ENCODE measurements at regions not wholly inside any gene's neighbourhood (a gene's known extent, or its start where the extent isn't known, plus 50 kb on each side); places are given as distances from the start of the nearest gene placed in this dataset.

DNA sequence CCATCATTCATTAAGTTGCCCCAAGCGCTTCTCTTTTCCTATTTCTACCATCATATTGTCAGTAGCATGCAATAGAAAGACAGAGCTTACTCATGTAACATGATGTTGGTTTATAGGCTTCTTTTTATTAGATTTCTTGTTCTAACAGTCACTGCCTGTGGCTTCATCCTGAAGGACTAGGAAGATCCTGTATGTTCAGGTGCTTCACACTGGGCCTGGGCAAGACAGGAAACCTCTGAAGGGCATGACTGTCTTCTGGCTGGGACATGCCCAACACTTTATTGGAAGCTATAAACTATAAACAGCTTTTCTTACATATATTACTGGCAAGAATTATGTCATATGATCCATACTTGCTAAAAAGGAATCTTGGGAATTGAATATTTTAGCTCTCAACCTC is 258.4 kb upstream of the AKR1E2 start:
- Histone ChIP-seq H3K27ac (ENCODE audit: low read depth in 1 of 2, low read length in 2 of 2) (no peak overlapping the region), H3K27me3 (ENCODE audit: control insufficient read depth in 4 of 4, insufficient read depth in 4 of 4, low read length in 3 of 4) (no peaks in the 10 kb centered on the region), H3K4me1 (ENCODE audit: control insufficient read depth in 4 of 4, insufficient read depth in 4 of 4, low read length in 3 of 4) (no peaks in the 10 kb centered on the region), H3K4me3 (ENCODE audit: low read depth in 1 of 3, low read length in 3 of 3) (no peak overlapping the region), H3K36me3 (ENCODE audit: control insufficient read depth in 4 of 4, insufficient read depth in 3 of 4, low read depth in 1 of 4, low read length in 3 of 4) (no peaks in the 10 kb centered on the region), H3K9ac (ENCODE audit: low read depth in 1 of 2, low read length in 2 of 2) (no peak overlapping the region), H3K9me3 (ENCODE audit: control insufficient read depth in 4 of 4, low read length in 3 of 4) (no peaks in the 10 kb centered on the region)
- DNase-seq (ENCODE audit: low spot score) = no peak
- TF ChIP-seq YY1 (IDR thresholded peaks at IDR 0.05) = no peak
- WGBS = 92% methylated on average over 1 of the region's 1 CpG

DNA sequence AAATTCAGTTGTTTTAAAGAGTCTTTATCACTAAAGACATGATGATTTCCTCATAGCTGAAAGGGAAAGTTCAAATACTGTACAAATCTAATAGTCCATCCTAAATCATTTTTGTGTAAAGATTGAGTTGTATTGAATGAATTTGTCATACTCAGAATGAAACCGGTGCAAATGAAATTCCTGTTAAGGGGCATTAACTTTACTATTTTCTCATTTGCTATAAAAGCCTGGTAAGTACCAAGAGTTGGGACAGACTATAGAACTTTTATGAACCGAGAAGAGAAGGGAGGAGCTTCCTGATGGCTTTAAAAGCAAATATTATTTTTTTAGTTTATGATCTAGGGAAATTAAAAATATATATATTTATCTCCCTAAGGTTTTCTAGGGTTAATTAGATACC is 260.0 kb upstream of the AKR1E2 start:
- Histone ChIP-seq H3K9ac (ENCODE audit: low read depth in 1 of 2, low read length in 2 of 2) (no peak overlapping the region), H3K4me3 (ENCODE audit: low read depth in 1 of 3, low read length in 3 of 3) (no peak overlapping the region), H3K27ac (ENCODE audit: low read depth in 1 of 2, low read length in 2 of 2) (no peak overlapping the region), H3K36me3 (ENCODE audit: control insufficient read depth in 4 of 4, insufficient read depth in 3 of 4, low read depth in 1 of 4, low read length in 3 of 4) (no peaks in the 10 kb centered on the region), H3K27me3 (ENCODE audit: control insufficient read depth in 4 of 4, insufficient read depth in 4 of 4, low read length in 3 of 4) (no peaks in the 10 kb centered on the region), H3K9me3 (ENCODE audit: control insufficient read depth in 4 of 4, low read length in 3 of 4) (no peaks in the 10 kb centered on the region), H3K4me1 (ENCODE audit: control insufficient read depth in 4 of 4, insufficient read depth in 4 of 4, low read length in 3 of 4) (no peaks in the 10 kb centered on the region)
- no peak for DNase-seq (ENCODE audit: low spot score)
- no peak for TF ChIP-seq YY1 (IDR thresholded peaks at IDR 0.05)
- no peak for TF ChIP-seq JUND (IDR thresholded peaks at IDR 0.05)
- TF ChIP-seq, protein P1, sequence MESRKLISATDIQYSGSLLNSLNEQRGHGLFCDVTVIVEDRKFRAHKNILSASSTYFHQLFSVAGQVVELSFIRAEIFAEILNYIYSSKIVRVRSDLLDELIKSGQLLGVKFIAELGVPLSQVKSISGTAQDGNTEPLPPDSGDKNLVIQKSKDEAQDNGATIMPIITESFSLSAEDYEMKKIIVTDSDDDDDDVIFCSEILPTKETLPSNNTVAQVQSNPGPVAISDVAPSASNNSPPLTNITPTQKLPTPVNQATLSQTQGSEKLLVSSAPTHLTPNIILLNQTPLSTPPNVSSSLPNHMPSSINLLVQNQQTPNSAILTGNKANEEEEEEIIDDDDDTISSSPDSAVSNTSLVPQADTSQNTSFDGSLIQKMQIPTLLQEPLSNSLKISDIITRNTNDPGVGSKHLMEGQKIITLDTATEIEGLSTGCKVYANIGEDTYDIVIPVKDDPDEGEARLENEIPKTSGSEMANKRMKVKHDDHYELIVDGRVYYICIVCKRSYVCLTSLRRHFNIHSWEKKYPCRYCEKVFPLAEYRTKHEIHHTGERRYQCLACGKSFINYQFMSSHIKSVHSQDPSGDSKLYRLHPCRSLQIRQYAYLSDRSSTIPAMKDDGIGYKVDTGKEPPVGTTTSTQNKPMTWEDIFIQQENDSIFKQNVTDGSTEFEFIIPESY (IDR thresholded peaks at IDR 0.05) = no peak
- no peak for TF ChIP-seq SP1 (IDR thresholded peaks at IDR 0.05)
- no peak for TF ChIP-seq NR2F2 (IDR thresholded peaks at IDR 0.05)
- no peak for TF ChIP-seq EGR1 (IDR thresholded peaks at IDR 0.05; ENCODE audit: low read depth in 2 of 2)
- no peak for TF ChIP-seq GABPA (IDR thresholded peaks at IDR 0.05 in 1 of 2, conservative IDR thresholded peaks at IDR 0.05 in 1 of 2)
- TF ChIP-seq FOXA1 (IDR thresholded peaks at IDR 0.05) = no peak
- TF ChIP-seq RAD21 (IDR thresholded peaks at IDR 0.05) = no peak
- no peak for TF ChIP-seq FOXA2 (IDR thresholded peaks at IDR 0.05)
- no peak for TF ChIP-seq TAF1 (conservative IDR thresholded peaks at IDR 0.05)
- TF ChIP-seq, protein P2, sequence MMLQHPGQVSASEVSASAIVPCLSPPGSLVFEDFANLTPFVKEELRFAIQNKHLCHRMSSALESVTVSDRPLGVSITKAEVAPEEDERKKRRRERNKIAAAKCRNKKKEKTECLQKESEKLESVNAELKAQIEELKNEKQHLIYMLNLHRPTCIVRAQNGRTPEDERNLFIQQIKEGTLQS (IDR thresholded peaks at IDR 0.05) = no peak
- TF ChIP-seq, protein P3, sequence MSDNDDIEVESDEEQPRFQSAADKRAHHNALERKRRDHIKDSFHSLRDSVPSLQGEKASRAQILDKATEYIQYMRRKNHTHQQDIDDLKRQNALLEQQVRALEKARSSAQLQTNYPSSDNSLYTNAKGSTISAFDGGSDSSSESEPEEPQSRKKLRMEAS (IDR thresholded peaks at IDR 0.05) = no peak
- 76% methylated on average over 2 of the region's 2 CpGs for WGBS

DNA sequence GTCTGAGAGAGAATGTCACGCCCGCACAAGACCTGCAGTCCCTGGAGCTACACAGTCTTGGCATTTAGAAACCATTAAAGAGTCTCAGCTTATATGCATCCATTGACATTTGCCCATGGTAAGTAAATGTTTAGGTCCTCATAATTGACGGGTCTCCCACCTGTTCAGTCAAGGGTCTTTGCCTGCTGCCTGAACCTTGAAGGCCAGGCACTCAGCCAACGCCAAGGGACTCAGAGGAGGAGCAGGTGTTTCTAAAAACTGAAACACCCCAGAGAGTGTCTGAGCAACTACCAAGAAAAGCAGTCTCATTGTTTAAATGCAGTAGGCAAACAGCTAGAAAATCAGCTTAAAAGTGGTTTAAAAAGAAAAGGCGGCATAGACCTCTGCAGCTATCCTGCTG is 264.7 kb upstream of the AKR1E2 start:
- Histone ChIP-seq H3K27ac (ENCODE audit: low read depth in 1 of 2, low read length in 2 of 2) (no peak overlapping the region), H3K36me3 (ENCODE audit: control insufficient read depth in 4 of 4, insufficient read depth in 3 of 4, low read depth in 1 of 4, low read length in 3 of 4) (no peaks in the 10 kb centered on the region), H3K4me1 (ENCODE audit: control insufficient read depth in 4 of 4, insufficient read depth in 4 of 4, low read length in 3 of 4) (no peaks in the 10 kb centered on the region), H3K9ac (ENCODE audit: low read depth in 1 of 2, low read length in 2 of 2) (no peak overlapping the region), H3K27me3 (ENCODE audit: control insufficient read depth in 4 of 4, insufficient read depth in 4 of 4, low read length in 3 of 4) (no peaks in the 10 kb centered on the region), H3K9me3 (ENCODE audit: control insufficient read depth in 4 of 4, low read length in 3 of 4) (peaks cover 0 to 4% (median 0%) of the 10 kb centered on the region in 4 donors), H3K4me3 (ENCODE audit: low read depth in 1 of 3, low read length in 3 of 3) (no peak overlapping the region)
- no peak for TF ChIP-seq RXRA (IDR thresholded peaks at IDR 0.05)
- no peak for TF ChIP-seq FOXA2 (IDR thresholded peaks at IDR 0.05)
- no peak for TF ChIP-seq TAF1 (conservative IDR thresholded peaks at IDR 0.05)
- TF ChIP-seq GABPA (IDR thresholded peaks at IDR 0.05 in 1 of 2, conservative IDR thresholded peaks at IDR 0.05 in 1 of 2) = no peak
- TF ChIP-seq, protein P2 (IDR thresholded peaks at IDR 0.05) = no peak
- no peak for TF ChIP-seq HNF4G (IDR thresholded peaks at IDR 0.05)
- no peak for DNase-seq (ENCODE audit: low spot score)
- WGBS = 85% methylated on average over 5 of the region's 5 CpGs

Data from liver (tissue), 7 donors.